Ovary (tissue), 7 donors: ENCODE measurements at regions not wholly inside any gene's neighbourhood (a gene's known extent, or its start where the extent isn't known, plus 50 kb on each side); places are given as distances from the start of the nearest gene placed in this dataset.

Experiments used
- DNase-seq, 5 donors: peaks; one replicate each; pipeline ENCODE4 v3.0.0-alpha.2; 2019 to 2020
- H3K27ac ChIP-seq, 2 donors: fragments of 200-600 bp; one replicate each; pipeline versions ENCODE4 v1.5.1 to v1.8.0; 2019 to 2022
- H3K27me3 ChIP-seq: fragments of 200-600 bp; one replicate; pipeline ENCODE4 v1.8.0; 2022
- H3K36me3 ChIP-seq: fragments of 200-600 bp; sonication (generic); one replicate; pipeline ENCODE4 v1.5.1; 2019
- H3K4me1 ChIP-seq: one replicate; pipeline ENCODE4 v1.8.1; 2013; ENCODE audit warnings: mild to moderate bottlenecking, moderate library complexity; ENCODE audit not compliant: insufficient read depth
- H3K4me3 ChIP-seq: fragments of 200-600 bp; sonication (generic); one replicate; pipeline ENCODE4 v1.5.1; 2017
- H3K9me3 ChIP-seq, 2 donors: fragments of 200-600 bp in 1 of 2; sonication (generic) in 1 of 2; one replicate each; pipeline versions ENCODE4 v1.5.1 to v1.8.1; 2013 to 2019; ENCODE audit warnings: mild to moderate bottlenecking in 1 of 2, moderate library complexity in 1 of 2
- CTCF ChIP-seq, 3 donors: fragments of 450-650 bp in 2 of 3; fragments of 200-600 bp in 1 of 3; IDR thresholded peaks; one replicate each; pipeline versions ENCODE4 v1.5.1 to v1.8.0; 2016 to 2022; ENCODE audit warnings: antibody characterized with exemption in 3 of 3, mild to moderate bottlenecking in 1 of 3
- EP300 ChIP-seq: sonication (generic); formaldehyde crosslinking; IDR thresholded peaks from one replicate; pipeline ENCODE4 v1.6.1; 2017; ENCODE audit warnings: antibody characterized with exemption
- POLR2A ChIP-seq: fragments of 450-650 bp; IDR thresholded peaks from one replicate; pipeline ENCODE4 v1.6.1; 2017; ENCODE audit warnings: antibody characterized with exemption, mild to moderate bottlenecking, moderate library complexity
- WGBS, 3 donors: extraction: QIAGEN DNeasy Blood & Tissue Kit in 1 of 3; methylation state at CpG; one replicate each; pipeline versions ENCODE4 v1.1.5 to v1.1.7; 2013 to 2017; 5-methylcytosine and 5-hydroxymethylcytosine counted together
- intact Hi-C, 4 donors: fragments of 100-400 bp; cut with DNase I; formaldehyde crosslinking; loops; one replicate each; pipeline versions ENCODE4 v1.11.0 to v1.15.1; 2022 to 2023
- donor health status: DM: no; HTN: no; CAD: no; lungs with moderate emphysema.
- donor health status: DM: no; HTN: no; CAD: no.
- donor health status: Bipolar disorder and iron deficiency.
- donor health status: DM: no; HTN: no; CAD: no.
- donor health status: DM: yes; HTN: yes; CAD: no.

DNA sequence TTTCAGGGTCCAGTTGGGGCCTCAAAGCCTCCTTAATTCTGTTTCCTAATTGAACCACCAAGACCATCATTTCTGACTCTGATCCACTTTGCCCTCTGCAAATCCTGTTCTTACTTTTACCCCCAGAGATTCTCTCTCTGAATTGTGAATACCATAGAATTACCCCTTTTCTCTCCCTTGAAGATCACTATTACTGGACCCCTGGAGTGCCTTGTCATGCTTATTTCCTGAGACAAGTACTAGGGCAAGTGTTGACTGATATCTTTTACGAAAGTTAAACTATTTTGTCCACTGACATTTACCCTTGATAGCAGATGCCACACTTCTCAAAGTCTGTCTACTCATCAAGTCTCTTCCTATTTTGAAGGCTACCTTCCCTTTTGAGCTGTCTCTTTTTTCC lies 246.9 kb upstream of the PTGER4 start:
- no peaks in the 10 kb centered on the region for H3K36me3 ChIP-seq
- H3K4me3 ChIP-seq, result no peak overlapping the region
- WGBS, 3 donors, result 53 to 73% (median 63%) methylated on average over 1 of the region's 1 CpG
- H3K9me3 ChIP-seq, result no peaks in the 10 kb centered on the region
- intact Hi-C loops, result no loop called here
- H3K4me1 ChIP-seq, result no peaks in the 10 kb centered on the region
- DNase-seq, result no peak
- no peaks in the 10 kb centered on the region for H3K27me3 ChIP-seq
- no peak overlapping the region for H3K27ac ChIP-seq
- no peak for TF ChIP-seq POLR2A
- TF ChIP-seq EP300, result no peak
- no peak for TF ChIP-seq CTCF (IDR thresholded peaks at IDR 0.05)

DNA sequence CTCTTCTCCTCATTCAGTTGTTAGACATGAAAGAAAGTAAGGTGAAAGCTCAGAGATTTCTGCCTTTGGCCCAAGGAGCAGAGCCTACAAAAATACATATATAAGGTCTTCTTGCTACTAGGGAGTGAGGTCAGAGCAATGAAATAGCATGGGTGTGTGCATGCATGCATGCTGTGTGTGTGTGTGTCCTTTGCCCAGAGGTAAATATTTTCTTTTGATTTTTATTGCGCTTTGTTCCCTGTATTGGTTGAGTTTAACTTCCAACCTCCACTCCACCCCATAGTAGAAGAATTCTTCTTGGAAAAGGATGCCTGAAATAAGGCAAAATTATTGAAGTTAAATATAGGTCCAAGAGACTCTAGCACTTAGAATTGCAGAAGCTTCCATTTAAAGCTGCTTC lies 248.0 kb upstream of the PTGER4 start:
- no peak for DNase-seq
- no peaks in the 10 kb centered on the region for H3K4me1 ChIP-seq
- H3K36me3 ChIP-seq, result no peaks in the 10 kb centered on the region
- TF ChIP-seq CTCF (IDR thresholded peaks at IDR 0.05) (no peak), EP300 (no peak), POLR2A (no peak)
- H3K9me3 ChIP-seq, result no peaks in the 10 kb centered on the region
- no peak overlapping the region for H3K27ac ChIP-seq
- no peak overlapping the region for H3K4me3 ChIP-seq
- no peaks in the 10 kb centered on the region for H3K27me3 ChIP-seq
- intact Hi-C loops, result no loop called here
- 91 to 93% (median 93%) methylated on average over 1 of the region's 1 CpG for WGBS, 3 donors

DNA sequence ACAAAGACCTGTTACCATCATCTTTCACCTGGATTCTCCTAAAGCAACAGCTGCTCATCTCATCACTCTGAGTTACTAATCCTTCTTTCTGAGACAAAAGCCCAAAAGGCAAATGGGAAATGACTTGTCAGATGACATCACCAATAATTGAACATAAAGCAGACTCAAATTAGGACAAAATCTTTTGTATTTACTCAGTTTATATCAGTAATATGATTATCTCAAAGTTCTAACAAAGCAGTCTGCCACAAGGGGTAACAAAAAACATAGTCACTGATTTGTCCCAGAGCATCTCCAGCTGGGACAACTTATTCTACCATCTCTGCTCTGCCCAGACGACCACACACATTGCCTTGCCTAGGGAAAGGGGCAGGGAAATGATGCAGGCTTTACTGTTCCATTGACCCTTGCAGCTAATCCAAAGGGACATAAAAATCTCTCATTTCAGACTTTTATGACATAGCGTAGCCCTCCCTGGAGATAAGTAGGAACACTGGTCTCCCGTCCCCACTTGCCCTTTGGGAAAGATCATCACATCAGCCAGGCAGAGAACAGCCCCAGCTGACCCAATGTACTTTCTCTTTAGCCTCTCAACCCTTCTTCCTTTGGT lies 249.5 kb upstream of the PTGER4 start:
- Histone ChIP-seq H3K27ac (no peak overlapping the region), H3K9me3 (no peaks in the 10 kb centered on the region), H3K27me3 (no peaks in the 10 kb centered on the region), H3K36me3 (no peaks in the 10 kb centered on the region), H3K4me3 (no peak overlapping the region), H3K4me1 (no peaks in the 10 kb centered on the region)
- 46 to 54% (median 53%) methylated on average over 3 of the region's 3 CpGs for WGBS, 3 donors
- no peak for DNase-seq
- intact Hi-C loops, result no loop called here
- no peak for TF ChIP-seq EP300
- TF ChIP-seq CTCF (IDR thresholded peaks at IDR 0.05), result no peak
- TF ChIP-seq POLR2A, result no peak

GRCh38 chr5:40429258-40430100 lies 250.2 kb upstream of the PTGER4 start:
- Histone ChIP-seq H3K36me3 (no peaks in the 10 kb centered on the region), H3K9me3 (no peaks in the 10 kb centered on the region), H3K4me1 (no peaks in the 10 kb centered on the region), H3K27me3 (no peaks in the 10 kb centered on the region), H3K4me3 (no peak overlapping the region), H3K27ac (no peak overlapping the region)
- WGBS, 3 donors, result 44 to 52% (median 50%) methylated on average over 2 of the region's 2 CpGs
- DNase-seq, result no peak
- intact Hi-C loops, result no loop called here
- TF ChIP-seq EP300, result no peak
- TF ChIP-seq POLR2A, result no peak
- TF ChIP-seq CTCF (IDR thresholded peaks at IDR 0.05), result no peak
